IPS-20b (cell line): ENCODE measurements at regions not wholly inside any gene's neighbourhood (a gene's known extent, or its start where the extent isn't known, plus 50 kb on each side); places are given as distances from the start of the nearest gene placed in this dataset.
"Not testable (repeated sequence)": the region's sequence is repeated elsewhere in the genome, so short reads cannot be mapped to it uniquely, and the experiment has no call there.

Experiments
- H3K27ac ChIP-seq: one replicate; pipeline ENCODE4 v1.5.1; 2013; ENCODE audit warnings: low read length
- H3K27me3 ChIP-seq: 2 replicates; pipeline ENCODE4 v1.6.1; 2013; ENCODE audit warnings: mild to moderate bottlenecking, low read length, inconsistent platforms; ENCODE audit not compliant: insufficient read depth
- H3K36me3 ChIP-seq: 2 replicates; pipeline ENCODE4 v1.6.1; 2013; ENCODE audit warnings: low read depth, mild to moderate bottlenecking, inconsistent platforms, low read length, moderate library complexity; ENCODE audit not compliant: insufficient read depth
- H3K4me1 ChIP-seq: 2 replicates; pipeline ENCODE4 v1.6.1; 2013; ENCODE audit warnings: mild to moderate bottlenecking, control low read depth, inconsistent platforms, low read length, moderate library complexity; ENCODE audit not compliant: insufficient read depth
- H3K4me3 ChIP-seq: 2 replicates; pipeline ENCODE4 v1.5.1; 2013; ENCODE audit warnings: mild to moderate bottlenecking, low read length, inconsistent platforms
- H3K9ac ChIP-seq: 2 replicates; pipeline ENCODE4 v1.6.1; 2013; ENCODE audit warnings: low read depth, mild to moderate bottlenecking, inconsistent platforms, low read length, moderate library complexity
- H3K9me3 ChIP-seq: 2 replicates; pipeline ENCODE4 v1.6.1; 2013; ENCODE audit warnings: mild to moderate bottlenecking, low read depth, low read length, inconsistent platforms; ENCODE audit not compliant: insufficient read depth

- H3K4me3 ChIP-seq, H3K27me3 ChIP-seq, H3K9ac ChIP-seq, H3K4me1 ChIP-seq, H3K36me3 ChIP-seq, H3K9me3 ChIP-seq, H3K27ac ChIP-seq: not testable (repeated sequence)
Measured at GRCh38 chr6:121955401-121955800, 444.1 kb upstream of the HSF2 start.

DNA sequence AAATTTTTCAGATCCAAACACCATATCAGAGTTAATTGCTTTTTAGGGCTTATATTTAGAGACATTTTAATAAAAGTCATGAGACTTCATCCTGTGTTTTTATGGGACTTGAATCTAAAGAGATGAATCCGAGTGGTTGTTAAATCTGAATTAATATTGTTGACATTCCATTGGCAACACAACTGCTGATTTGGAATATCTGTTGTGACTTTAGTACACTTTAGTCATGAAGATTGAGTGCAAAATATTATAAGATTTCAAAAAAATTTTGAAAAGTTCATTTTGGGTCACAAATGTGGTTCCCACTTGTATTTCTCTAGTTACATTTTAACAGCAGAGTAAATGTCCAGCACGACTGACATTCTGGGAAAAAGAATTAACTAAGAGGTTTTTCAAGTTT, 442.7 kb upstream of the HSF2 start:
- H3K36me3 ChIP-seq = no peaks in the 10 kb centered on the region
- H3K4me3 ChIP-seq = no peak overlapping the region
- no peak overlapping the region for H3K9ac ChIP-seq
- H3K9me3 ChIP-seq = peaks cover 9% of the 10 kb centered on the region
- H3K27ac ChIP-seq = no peak overlapping the region
- H3K27me3 ChIP-seq = no peaks in the 10 kb centered on the region
- no peaks in the 10 kb centered on the region for H3K4me1 ChIP-seq

DNA sequence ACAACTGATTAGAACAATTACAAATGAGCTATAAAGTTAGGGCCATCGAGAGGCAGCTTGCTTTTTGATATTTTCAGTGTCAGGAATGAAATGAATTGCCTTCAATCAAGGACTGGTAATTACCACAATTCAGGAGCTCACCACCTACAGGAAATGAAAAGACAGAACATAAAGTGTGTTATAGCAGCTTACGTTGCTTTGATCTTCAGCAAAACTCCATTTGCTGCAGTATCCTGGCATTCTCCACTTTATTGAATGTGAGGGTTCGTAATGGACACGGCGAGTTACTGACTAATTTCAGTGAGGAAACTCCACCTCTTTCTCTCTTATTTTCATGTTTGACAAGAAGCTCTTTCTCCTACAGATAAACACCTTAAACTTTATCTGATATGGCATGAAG, 440.0 kb upstream of the HSF2 start:
- Histone ChIP-seq H3K27me3 (no peaks in the 10 kb centered on the region), H3K9ac (no peak overlapping the region), H3K36me3 (no peaks in the 10 kb centered on the region), H3K9me3 (peaks cover 5% of the 10 kb centered on the region), H3K4me1 (no peaks in the 10 kb centered on the region), H3K4me3 (no peak overlapping the region), H3K27ac (no peak overlapping the region)

DNA sequence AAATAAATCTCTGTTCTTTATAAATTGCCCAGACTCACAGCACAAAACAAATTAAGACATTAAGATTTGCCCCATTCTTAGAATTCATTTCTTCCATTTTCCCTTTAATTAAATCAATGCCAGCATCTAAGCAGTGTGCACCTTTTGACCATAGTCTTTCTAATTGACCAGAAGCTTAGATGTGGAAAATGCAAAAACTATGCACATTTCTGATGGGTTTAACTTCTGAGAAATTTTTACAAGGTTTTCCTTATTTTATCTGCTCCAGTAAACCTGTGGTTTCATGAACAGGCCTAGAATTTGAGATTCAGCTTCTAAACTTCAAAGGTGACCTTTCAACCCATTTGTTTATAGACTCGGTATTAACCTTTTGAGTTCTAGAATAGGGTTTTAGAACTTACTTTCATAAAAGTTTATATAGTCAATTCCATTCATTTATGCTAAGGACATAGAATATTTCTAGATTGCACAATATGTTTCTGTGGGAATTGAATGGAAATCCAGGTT, 437.8 kb upstream of the HSF2 start:
- H3K9me3 ChIP-seq = no peaks in the 10 kb centered on the region; the same call in 1 of the 2 replicates
- no peak overlapping the region for H3K27ac ChIP-seq
- H3K36me3 ChIP-seq = no peaks in the 10 kb centered on the region

GRCh38 chr6:121963826-121964225, 435.6 kb upstream of the HSF2 start:
- H3K36me3 ChIP-seq = no peaks in the 10 kb centered on the region
- H3K9me3 ChIP-seq = no peaks in the 10 kb centered on the region; the same call in 1 of the 2 replicates
- no peak overlapping the region for H3K27ac ChIP-seq

More for the DNA sequence above, 437.8 kb upstream of the HSF2 start:
- H3K4me1 ChIP-seq = no peaks in the 10 kb centered on the region
- no peak overlapping the region for H3K4me3 ChIP-seq
- H3K27me3 ChIP-seq = no peaks in the 10 kb centered on the region
- no peak overlapping the region for H3K9ac ChIP-seq

GRCh38 chr6:121965739-121966138, 433.7 kb upstream of the HSF2 start:
- Histone ChIP-seq H3K9me3 (no peaks in the 10 kb centered on the region; the same call in 1 of the 2 replicates), H3K4me1 (no peaks in the 10 kb centered on the region), H3K27ac (no peak overlapping the region), H3K36me3 (no peaks in the 10 kb centered on the region), H3K4me3 (no peak overlapping the region), H3K9ac (no peak overlapping the region), H3K27me3 (no peaks in the 10 kb centered on the region)

More at GRCh38 chr6:121963826-121964225, 435.6 kb upstream of the HSF2 start:
- Histone ChIP-seq H3K4me3 (no peak overlapping the region), H3K27me3 (no peaks in the 10 kb centered on the region), H3K9ac (no peak overlapping the region), H3K4me1 (no peaks in the 10 kb centered on the region)

GRCh38 chr6:121967631-121968030, 431.8 kb upstream of the HSF2 start:
- Histone ChIP-seq H3K27ac (no peak overlapping the region), H3K9ac (no peak overlapping the region), H3K9me3 (no peaks in the 10 kb centered on the region; the same call in 1 of the 2 replicates), H3K4me3 (no peak overlapping the region), H3K4me1 (no peaks in the 10 kb centered on the region; the same call in 1 of the 2 replicates), H3K27me3 (no peaks in the 10 kb centered on the region), H3K36me3 (no peaks in the 10 kb centered on the region)

- no peaks in the 10 kb centered on the region for H3K9me3 ChIP-seq
- no peak overlapping the region for H3K9ac ChIP-seq
- no peaks in the 10 kb centered on the region for H3K36me3 ChIP-seq
- no peak overlapping the region for H3K4me3 ChIP-seq
- no peaks in the 10 kb centered on the region; the same call in 1 of the 2 replicates for H3K4me1 ChIP-seq
- H3K27me3 ChIP-seq = no peaks in the 10 kb centered on the region
- H3K27ac ChIP-seq = no peak overlapping the region
Measured at GRCh38 chr6:121971931-121972335, 427.5 kb upstream of the HSF2 start.

GRCh38 chr6:121984956-121985355, 414.5 kb upstream of the HSF2 start:
- Histone ChIP-seq H3K36me3 (no peaks in the 10 kb centered on the region), H3K4me3 (no peak overlapping the region), H3K9ac (no peak overlapping the region), H3K27me3 (no peaks in the 10 kb centered on the region), H3K9me3 (no peaks in the 10 kb centered on the region; the same call in 1 of the 2 replicates), H3K27ac (no peak overlapping the region), H3K4me1 (no peaks in the 10 kb centered on the region)

DNA sequence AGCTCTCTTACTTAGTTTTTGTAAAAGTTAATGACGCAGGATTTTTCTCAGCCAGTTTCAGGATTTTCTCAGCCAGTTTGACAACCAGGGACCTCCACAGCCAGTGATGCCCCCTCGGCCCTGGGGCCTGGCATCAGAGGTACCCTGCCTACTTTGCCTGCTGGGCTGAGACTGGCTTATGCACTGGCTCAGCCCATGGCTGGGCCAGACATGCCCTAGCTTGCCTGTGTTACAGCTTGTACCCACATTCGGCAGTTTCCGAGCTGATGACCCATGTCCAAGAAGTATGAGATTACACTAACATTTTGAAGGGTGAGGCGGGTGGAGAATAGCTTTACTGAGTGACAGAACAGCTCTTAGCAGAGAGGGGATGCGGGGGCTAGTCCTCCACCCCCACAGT, 406.1 kb upstream of the HSF2 start:
- Histone ChIP-seq H3K9me3 (no peaks in the 10 kb centered on the region), H3K27ac (no peak overlapping the region), H3K9ac (no peak overlapping the region), H3K4me3 (no peak overlapping the region), H3K36me3 (no peaks in the 10 kb centered on the region), H3K27me3 (no peaks in the 10 kb centered on the region), H3K4me1 (peaks cover 6% of the 10 kb centered on the region; the same call in 1 of the 2 replicates)

GRCh38 chr6:121994919-121995318, 404.5 kb upstream of the HSF2 start:
- H3K4me1 ChIP-seq = peaks cover 12% of the 10 kb centered on the region; the same call in 1 of the 2 replicates
- no peak overlapping the region for H3K4me3 ChIP-seq

GRCh38 chr6:121998631-121999030, 400.8 kb upstream of the HSF2 start:
- H3K4me1 ChIP-seq = peaks cover 28% of the 10 kb centered on the region; the same call in 1 of the 2 replicates
- no peaks in the 10 kb centered on the region for H3K9me3 ChIP-seq
- no peaks in the 10 kb centered on the region for H3K27me3 ChIP-seq
- no peak overlapping the region for H3K4me3 ChIP-seq
- H3K27ac ChIP-seq = no peak overlapping the region
- H3K9ac ChIP-seq = no peak overlapping the region
- H3K36me3 ChIP-seq = no peaks in the 10 kb centered on the region

More at GRCh38 chr6:121994919-121995318, 404.5 kb upstream of the HSF2 start:
- Histone ChIP-seq H3K9ac (no peak overlapping the region), H3K36me3 (no peaks in the 10 kb centered on the region), H3K27me3 (no peaks in the 10 kb centered on the region), H3K9me3 (no peaks in the 10 kb centered on the region), H3K27ac (no peak overlapping the region)
